NCI-H2196 treated with DMSO at 0.1 percent for 48 hours (cell line): ENCODE measurements at regions not wholly inside any gene's neighbourhood (a gene's known extent, or its start where the extent isn't known, plus 50 kb on each side); places are given as distances from the start of the nearest gene placed in this dataset.
A peak's percentile ranks its signal among the peaks of the same experiment; 100 is the strongest.

ENCODE experiments used
- DNase-seq: peaks from one replicate; lab custom pipeline; 2025; ENCODE audit not compliant: unreplicated experiment; lab: John Stamatoyannopoulos, UW

DNA sequence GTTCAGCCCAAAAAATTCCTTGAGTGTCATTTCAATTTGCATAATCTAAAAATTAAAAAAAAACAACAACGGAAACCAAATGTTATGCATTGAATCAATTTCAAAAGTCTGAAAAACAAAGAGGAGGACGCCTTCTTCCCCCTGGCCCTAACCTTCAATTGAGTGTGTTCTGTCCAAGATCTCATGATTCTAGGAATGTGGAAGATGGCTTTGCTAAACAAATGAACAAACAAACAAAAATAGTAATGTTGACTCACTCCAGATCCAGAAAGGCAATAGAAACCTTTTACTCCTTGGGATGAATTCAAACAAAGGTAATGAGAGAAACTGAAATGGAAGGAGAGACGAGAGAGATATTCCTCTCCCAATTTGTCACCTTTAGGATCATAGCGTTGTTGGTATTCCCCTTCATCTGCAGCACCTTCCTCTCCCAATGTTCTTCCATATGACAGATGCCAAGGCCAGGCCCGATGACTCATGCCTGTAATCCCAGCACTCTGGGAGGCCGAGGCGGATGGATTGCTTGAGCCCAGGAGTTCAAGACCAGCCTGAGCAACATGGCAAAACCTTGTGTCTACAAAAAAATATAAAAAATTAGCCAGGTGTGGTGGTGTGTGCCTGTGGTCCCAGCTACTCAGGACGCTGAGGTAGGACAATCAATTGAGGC lies 109.2 kb upstream of the ADGRF1 start:
- no peak for DNase-seq

DNA sequence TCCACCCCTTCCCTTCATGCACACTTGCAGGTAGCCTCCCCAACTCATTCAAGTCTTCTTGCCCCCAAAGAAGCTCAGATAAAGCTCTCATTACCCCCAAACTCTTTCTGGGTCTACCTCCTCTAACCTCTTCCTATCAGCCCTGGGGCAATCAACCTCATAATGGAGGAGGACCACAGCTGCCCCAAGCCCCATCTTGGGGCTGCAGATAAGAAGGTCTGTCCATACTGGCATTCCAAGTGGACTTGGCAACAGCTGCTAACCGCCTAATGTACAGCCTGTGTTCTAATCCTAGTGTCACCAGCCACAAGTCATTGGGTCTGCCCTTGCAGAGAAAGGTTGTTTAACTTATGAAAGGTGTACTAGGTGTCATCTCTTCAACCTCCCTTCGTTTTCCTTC lies 107.4 kb upstream of the ADGRF1 start:
- no peak for DNase-seq

DNA sequence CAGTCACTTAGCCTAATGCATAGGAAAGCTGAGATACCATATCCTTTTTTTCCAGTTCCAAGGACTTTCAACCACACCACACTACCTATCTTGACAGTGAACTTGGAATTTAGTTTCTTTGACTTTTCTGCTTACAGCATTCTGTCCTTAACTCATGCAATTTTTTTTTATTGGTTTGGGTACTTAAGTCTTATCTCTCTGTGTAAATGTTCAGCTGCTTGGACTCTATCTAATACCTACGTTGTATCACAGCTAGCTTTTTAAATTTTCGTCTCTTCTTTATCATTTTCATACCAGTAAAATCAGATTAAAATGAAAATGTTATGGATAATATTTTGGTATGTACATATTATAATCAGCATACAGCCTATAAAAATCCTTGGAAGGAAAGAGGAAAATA lies 106.9 kb upstream of the ADGRF1 start:
- DNase-seq, result no peak

DNA sequence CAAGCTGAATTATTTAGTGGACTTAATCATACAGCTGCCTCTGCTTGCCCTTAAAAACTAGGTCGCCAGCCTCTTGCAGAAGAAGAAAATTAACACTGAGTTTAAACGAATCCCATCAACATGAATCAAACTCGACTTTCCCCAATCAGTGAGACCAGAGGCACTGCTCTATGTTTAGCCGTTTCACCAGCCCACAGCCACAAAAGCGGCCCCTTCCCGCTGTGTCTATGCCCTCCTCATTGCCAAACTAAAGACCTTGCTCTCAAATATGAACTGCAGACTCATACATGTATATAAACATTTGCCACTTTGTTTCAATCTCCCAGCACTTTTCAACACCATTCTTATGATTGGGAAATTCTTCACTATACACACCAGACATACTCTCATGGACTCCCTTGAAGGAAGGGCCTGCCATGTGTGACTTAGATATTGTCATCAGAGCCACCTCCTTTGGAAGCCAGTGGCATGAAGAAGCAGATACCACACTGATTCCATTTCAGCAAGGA lies 105.8 kb upstream of the ADGRF1 start:
- no peak for DNase-seq

DNA sequence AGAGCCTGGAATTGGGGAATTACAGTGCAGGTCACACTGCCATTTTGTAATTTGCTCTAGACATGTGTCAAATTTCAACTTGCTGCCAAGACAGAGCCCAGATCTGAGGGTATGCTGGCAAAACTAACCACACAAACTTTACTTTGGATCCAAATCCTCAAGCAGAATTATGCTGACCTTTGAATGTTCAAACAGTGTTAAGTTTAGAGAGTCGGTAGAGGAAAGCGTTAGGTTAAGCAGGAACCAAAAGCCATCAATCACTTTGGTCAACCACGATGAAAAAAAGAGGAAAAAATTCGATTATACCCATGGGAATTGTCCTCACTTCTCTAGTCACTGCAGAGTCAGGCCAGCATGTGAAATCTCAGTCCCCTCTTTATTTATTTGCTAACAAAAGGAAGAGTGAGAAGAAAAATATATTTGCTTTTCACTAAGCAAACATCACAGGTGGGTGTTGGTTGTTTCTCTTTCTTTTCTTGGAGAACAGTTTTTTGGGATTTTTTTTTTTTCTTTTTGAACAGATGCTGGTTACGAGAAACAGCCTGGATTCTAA lies 105.1 kb upstream of the ADGRF1 start:
- DNase-seq, result no peak

DNA sequence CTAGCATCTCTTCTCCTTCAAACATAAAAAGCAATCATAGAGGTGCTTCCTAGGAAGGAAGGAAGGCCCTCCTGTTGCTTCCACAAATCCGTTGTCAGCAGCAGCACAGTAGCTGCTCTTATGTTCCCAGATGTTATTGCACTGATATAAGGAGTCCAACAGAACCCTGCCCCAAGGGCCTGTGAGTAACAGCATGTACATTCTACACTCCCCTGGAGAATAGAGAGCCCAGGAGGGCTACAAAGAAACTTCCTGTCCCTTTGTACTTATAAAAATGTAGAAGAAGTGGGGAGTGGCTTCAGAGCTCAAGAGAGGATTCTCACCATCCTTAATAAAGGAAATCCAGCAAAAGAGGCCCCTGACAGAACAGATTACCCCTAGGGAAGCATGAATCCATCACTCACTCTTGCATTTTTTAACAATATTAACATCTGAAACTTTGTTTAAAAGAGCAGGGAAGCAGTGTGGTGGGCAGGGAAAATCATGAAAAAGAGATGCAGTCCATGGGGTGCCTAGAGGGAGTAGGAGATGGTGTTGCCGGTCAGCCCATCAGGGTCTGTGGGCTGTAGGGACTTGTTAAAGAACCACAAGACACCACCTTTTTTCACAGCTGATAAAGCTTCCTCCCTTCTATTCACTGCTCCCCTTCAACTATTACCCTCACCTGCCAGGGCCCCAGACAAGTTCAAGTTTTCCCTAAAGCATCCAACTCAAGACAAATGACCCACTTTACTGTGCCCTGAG lies 104.5 kb upstream of the ADGRF1 start:
- no peak for DNase-seq

DNA sequence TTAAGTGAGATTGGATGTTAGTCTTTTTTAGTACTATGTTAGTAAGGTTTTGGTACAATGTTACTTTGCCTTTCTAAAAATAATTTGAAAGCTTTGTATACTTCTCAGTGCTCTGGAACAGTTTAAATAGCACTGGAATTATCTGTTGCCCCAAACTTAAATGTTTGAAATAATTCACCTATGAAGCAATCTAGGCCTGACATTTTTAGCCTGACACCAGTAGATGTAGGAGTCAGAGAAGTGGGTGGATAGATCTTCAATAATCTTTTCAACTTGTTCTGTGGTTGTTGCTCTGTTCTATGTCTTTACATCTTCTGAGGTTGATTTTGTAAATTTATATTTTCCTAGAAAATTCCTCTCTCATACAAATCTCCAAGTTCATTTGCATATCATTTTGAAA lies 103.1 kb upstream of the ADGRF1 start:
- no peak for DNase-seq

DNA sequence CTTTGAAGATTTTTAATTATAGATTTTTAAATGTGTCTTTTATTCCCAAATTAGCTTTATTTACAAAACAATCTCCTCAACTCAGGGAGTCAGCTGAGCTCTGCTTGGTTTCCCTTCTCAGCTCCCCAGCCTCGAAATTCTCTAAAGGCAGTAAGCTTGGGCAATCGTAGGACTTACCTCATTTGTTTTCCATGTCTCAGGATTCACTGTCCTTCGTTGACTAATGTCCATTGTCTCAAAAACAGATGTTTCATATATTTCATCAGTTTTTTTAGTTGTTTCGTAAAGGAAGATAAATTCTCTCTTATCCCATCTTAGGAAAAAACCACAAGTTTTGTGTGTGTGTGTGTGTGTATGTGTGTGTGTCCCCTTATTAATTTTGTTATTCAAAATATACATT lies 102.2 kb upstream of the ADGRF1 start:
- DNase-seq, result no peak

DNA sequence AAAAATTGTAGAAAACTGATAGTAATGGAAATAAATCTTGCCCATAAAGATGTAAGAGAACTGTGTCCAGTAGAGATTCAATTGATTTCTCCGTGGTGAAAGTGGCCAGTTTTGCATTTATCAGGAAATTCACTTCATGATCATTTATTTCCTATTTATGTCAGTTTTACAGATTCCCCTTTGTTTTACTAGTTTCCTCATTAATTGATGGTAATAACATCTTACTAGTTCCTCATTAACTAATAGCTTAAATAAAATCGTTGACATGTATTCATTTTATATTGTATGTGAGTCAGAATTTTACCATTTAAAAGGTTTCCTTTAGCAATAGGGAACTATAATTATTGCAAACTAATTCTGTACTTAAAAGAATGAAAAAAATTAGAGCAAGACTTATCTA lies 99.8 kb upstream of the ADGRF1 start:
- no peak for DNase-seq

DNA sequence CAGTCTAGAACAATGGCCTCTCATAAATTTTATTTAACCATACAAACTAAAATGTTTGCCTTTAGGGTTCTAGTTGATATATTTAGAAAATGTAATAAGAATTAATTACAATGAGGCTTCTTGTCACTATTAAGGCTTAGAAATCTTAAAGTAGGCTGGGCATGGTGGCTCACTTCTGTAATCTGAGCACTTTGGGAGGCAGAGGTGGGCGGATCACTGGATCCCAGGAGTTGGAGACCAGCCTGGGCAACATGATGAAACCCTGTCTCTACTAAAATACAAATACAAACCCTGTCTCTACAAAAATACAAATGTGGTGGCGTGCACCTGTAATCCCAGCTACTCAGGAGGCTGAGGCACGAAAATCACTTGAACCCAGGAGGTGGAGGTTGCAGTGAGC lies 99.0 kb upstream of the ADGRF1 start:
- DNase-seq, result no peak

DNA sequence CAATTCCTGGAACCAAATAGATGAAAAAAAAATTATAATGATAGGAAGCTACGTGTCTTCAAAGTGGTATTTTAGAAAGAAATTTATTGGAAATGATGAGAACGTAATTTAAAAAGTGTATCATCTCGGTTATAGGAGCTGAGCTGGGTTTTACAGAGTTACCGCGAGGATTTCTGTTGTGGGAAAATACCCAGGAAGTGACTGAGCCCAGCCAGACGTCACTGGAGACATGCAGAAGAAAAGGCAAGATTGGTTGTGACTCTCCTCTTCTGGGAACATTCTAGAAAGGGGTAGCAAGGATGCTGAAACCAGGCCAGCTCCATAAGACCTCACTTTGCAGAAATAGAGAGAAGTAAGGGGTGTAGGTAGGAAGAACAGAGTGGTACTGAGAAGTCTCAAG lies 95.9 kb upstream of the ADGRF1 start:
- no peak for DNase-seq

DNA sequence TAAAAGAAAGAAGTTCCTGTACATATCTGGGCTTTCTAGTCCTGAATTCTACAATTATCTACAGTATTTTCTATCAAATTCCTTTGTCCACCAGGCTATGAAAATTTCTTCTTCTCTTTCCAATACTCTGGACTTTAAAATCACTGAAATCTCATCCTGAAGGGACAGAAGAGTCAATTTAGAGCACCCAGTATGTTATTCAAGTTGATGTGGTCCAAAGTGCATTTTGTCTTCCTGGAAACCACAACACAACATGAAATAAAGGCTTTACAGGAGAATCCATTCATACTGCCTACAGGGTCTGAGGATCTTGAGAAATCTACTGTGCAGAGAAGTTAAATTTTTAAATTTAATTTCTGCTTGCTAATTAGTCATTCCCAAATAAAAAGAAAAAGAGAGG lies 94.9 kb upstream of the ADGRF1 start:
- no peak for DNase-seq

DNA sequence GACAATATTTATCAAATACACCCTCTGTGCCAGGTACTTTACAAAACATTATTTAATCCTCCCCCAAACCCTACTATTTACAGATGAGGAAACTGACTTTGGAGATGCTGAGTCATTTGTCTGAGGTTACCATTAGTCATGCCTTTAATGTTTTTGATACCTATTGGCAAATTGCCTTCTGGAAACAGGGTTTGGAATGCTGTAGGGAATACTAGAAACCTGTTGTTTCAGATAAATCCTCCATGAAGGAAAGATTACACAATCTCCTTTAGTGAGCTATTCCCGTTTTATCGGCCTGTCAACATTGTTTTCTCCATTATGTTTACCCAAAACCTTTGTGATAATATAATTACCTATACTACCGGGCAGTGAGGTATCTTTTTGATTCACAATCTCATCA lies 93.6 kb upstream of the ADGRF1 start:
- DNase-seq, result peak; percentile 32

DNA sequence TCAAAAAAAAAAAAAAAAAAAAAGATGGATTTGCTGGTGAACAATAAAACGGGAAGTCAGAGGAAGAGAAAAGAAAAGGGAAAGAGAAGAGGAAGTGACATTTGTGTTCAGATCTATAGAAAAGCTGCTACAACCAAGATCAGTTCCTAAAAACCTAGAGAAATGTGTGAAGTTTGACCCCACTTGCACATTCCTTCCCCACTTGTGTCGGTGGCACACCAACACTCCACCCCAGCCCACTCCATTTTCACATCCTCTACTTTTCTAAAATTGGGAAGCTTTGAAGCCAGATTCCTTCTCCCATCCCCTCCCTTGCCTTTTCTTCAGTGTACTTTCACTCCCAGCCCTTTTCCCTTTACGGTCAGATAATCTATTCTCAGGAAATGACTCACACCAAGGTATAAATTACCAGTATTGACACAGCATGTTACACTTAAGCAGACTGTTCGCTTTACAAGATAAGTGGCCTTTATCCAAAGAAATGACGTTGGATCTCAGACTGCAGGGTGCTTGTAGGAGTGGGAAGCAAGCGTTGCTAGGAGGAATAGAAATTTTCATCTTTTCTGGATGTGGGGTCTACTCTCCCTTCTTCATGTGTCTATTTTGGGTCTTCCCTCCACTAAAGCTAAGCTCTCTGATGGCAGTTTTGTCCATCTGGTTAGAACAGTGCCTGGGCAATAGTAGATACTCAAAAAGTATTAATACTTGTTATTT lies 92.5 kb upstream of the ADGRF1 start:
- DNase-seq, result peak; percentile 78

DNA sequence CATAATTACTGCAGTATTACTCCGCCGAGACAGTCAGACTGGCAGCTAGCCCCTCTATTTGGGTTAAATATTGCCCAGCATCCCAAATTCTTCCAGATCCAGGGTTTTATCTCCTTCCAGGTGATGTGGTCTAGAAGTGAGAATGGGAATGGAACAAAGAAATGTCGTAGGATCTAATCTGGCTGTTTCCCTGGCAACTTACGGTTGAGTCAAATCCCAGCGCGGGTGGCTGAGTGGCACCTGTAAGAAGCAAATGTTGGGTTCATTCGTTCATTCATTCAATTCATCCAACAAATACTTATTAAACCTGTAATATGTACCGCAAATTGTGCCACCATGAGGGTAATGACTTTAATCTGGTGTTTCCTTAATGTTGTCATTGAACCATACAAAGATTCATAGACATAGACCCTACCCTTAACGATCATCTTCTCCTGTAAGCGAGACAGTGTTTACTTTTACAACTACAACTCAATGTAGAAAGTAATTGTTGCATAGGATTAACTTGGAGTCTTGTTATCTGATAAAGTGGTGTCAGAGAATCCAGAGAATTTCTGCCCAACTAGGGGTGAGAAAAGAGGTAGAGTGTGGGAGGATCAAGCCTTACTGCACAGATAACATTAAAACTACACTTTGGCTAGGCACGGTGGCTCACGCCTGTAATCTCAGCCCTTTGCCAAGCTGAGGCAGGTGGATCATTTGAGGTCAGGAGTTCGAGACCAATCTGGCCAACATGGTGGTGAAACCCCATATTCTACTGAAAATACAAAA lies 91.3 kb upstream of the ADGRF1 start:
- no peak for DNase-seq

DNA sequence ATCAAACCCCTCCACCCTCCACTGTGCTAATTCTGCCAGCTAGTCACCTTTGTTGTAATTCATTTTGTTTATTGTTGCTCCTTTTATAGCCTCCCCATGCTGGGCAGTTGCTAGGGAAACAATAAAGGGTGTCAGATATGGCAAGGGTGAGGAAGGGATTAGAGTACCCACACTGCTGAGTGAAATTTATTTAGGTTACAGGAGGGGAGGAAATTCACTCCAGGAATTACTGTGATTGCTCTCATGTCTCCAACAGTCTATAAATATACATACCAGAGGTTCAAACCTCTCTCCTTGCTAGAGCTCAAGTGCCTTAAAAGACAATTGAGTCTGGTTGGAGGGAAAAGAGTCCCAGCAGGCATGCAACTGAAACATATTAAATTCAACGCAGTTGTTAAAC lies 90.6 kb upstream of the ADGRF1 start:
- no peak for DNase-seq

DNA sequence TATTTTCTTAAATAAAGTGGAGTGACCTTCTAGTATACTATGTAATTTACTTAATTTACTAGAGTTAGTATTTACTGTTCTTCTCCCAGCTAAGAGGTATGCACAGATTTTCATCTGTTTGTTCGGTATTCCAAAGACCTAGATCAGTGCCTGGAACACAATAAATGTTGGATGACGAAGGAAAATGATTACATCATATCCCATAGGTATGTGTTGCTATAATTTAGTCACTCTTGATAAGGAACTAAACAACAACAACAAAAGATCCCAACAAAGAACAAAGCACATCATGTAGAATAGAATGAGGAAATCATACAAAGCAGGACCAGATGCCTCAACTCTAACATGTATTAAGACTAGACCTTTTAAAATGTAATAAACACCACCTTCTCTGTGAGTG lies 89.6 kb upstream of the ADGRF1 start:
- DNase-seq, result no peak

DNA sequence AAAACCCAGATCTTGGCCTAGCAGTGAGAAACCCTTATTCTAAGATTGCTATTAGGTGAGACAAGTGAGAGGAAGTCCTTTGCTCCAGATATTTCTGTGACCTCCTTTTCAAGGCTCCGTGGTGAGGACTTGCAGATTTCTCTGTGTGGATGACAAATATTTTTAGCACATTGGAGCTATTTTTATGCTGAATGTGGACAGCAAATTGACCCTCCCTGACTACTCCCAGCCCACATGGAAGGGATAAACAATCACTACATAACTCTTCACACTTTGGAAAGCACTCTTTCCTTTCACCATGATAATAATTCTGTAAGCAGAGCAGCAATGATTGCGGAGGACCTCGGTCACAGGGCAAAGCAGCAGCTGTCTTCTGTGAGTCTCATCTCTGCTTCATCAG lies 88.0 kb upstream of the ADGRF1 start:
- DNase-seq, result no peak

DNA sequence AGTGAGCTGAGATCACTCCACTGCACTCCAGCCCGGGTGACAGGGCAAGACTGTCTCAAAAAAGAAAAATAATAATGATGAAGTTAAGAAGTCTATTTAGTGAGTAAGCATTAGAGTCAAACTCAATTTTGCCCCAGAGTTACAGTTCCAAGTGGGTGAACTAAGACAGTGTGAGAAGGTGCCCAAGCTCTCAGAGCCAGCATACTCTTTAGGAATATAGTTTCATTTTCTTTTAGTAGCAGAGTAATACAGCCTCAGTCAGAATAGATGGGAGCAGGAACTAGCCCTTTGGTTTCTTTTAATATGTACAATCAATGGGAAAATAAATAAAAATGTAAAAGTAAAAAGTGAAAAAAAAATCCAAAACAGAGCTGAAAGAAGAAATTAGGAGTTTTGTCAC lies 87.0 kb upstream of the ADGRF1 start:
- no peak for DNase-seq

DNA sequence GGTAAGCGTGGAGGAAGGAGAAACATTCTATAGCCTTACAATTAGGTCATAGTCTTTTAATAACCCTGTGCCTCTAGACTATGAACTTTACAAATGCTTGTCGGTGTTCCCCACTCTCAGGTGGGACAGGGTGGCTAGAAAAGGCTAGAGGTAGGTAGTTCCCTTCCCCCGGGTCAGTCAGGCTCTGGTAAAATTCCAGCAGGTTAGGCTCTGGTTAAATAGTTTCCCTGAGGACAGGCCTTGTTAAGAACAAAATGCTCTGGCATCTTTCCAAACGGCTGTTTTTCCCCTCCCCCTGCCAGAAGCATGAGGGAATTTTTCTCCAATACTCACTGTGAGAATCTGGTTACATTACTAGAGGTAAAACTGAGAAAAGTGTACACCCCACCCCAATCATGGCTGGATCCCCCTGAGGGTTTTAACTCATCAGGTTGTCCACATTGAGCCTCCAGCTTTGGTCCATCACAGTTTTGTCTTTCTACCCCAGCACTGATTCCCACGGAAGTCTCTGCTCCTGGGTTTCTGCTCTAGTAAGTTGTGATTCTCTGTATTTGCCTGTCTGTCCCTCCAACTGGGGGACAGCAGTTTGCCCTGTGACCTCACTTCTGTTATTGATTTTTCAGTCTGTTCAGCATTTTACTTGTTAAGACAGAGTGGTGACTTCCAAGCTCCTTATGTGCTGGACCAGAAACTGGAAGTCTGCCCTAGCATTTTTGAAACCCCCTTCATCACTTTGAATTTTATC lies 84.7 kb upstream of the ADGRF1 start:
- DNase-seq, result no peak
